ENCODE measurements at regions not wholly inside any gene's neighbourhood (a gene's known extent, or its start where the extent isn't known, plus 50 kb on each side); places are given as distances from the start of the nearest gene placed in this dataset.

DNA sequence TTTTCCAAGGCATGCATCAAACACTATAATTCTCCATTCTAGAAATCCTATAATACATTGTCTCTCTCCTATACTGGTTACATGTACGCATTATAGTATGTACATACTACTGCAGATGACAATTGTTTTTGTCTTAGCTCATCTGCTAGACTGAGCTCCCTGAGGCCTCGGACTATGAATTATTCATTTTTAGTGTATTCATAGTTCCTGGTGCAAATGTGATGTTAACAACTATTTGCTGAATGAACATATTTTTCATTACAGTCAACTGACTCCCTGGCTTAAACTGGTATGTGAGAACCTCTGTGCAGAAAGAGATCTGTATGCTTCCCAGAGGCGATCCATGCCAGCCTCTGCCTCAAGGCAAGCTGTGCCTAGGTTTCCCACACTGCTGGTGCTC is 91.8 kb upstream of the PARP11 start:
- no peak for DNase-seq (ENCODE audit: missing footprints)
- intact Hi-C loops (cut with DNase I) = no loop called here
- no peak for ATAC-seq

DNA sequence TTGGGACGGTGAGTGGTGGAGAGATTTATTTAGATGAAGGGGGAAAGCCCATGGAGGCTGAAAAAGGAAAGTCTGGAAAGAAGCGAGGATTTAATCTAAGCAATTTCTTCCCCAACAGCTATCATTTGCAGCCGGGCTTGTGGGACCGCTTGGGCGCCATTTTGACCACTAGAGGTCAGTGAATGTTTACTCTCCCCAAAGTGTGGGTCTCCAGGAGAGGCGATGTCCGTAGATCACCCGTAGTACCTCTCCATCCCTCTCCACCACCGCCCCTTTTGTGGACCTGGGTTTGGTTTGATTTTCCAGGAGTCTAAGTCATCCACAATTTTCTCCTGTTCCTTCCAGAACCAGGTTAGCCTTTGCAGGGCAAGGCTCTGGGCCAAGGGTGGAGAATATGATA is 91.2 kb upstream of the PARP11 start:
- ATAC-seq (no peak), DNase-seq (ENCODE audit: missing footprints) (no peak)
- intact Hi-C loops (cut with DNase I) = no loop called here

DNA sequence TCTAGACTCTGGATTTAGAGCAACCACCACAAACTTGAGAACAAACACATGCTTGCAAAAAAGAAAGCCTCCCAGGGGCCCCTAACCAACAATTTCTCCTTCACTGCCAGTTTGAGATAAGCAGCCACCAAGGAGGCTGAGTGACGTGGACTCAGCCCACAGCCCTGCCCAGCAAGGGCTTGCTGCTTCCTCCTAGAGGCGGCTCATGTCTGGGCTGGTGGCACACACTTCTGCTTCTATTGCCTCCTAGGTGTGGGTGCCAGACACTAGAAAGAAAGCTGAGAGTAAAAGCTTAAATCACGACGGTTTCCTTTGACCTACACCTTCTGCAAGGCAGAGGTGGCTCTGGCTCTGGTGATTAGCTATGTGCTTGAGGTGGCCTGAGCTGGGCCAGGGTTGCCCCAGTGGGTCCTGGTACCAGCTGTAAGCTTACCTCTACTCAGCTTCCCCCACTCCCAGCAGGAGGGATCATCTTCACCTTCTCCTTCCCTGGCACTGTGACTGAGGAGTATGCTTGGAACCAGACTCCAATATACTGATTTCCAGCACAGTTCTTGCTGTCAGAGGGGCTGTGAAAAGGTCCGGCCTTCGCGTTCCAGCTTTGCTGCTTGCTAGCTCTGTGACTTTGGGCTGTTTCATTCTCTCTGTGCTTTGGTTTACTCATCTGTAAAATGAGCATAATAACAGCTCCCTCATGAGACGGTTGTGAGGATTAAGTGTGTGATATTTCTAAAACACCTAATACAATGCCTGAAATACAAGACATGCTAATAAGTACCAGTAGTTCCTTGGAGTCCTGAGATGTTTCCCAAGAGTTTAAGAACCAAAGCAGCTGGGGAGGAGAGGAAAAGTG is 89.7 kb upstream of the PARP11 start:
- DNase-seq (ENCODE audit: missing footprints) = peak; percentile 67

DNA sequence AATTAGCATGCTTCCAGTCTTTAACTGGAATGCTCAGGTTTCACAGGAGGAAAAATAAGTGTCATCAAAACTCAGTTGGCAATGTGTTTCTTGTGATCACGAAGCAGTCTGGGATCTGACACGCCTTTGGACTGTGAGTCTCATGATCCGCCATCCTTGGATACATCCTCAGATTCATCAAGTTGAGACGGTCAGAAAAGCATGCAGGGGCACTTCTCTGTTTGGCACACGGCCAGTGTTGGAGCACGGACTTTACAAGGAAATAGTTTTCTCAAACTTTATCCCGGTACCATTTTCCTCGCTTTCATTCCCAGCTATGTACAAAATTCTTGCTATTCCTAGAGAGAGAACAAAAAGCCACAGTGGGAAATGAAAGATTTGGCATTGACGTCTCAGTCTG is 88.4 kb upstream of the PARP11 start:
- ATAC-seq = no peak
- intact Hi-C loops (cut with DNase I) = no loop called here

More for the DNA sequence above, 89.7 kb upstream of the PARP11 start:
- peak; percentile 49 for ATAC-seq
- intact Hi-C loops (cut with DNase I) = no loop called here

DNA sequence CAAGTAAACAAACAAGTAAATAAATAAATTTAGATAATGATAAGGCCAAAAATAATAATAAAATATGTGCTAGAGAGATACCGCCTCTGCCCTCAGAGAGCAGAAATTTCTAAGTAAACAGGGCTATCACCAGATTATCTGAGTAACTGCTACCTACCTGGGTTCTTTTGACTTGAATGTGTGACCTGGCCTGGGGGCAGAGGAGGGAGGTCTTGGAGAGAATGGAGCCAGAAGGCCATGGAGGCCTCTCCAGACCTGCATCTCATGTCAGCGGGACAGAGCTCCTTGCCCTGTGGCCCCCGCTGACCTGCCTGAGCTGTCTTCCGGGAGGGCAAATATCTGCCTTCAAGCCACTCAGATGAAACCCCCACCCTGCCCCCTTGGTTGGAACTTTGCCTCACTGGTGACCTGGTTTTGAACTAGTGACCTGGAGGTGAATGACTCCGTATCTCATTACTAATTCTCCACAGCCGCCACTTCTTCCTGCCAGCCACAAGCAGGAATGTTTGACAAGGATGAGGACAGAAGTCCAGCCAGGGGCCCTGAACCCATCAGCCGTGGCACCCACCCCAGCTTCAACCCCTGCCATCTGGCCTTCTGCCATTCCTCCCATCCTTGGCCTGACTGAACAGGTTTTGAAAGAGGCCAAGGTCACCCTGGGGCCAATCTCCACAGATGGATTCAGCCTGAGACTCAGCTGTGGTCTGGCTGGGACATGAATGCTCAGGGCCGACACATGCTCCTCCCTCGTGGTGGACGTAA is 86.8 kb upstream of the PARP11 start:
- intact Hi-C loops (cut with DNase I) = no loop called here
- DNase-seq (ENCODE audit: missing footprints) = no peak
- ATAC-seq = peak; percentile 74

More for the DNA sequence above, 88.4 kb upstream of the PARP11 start:
- DNase-seq (ENCODE audit: missing footprints) = no peak

DNA sequence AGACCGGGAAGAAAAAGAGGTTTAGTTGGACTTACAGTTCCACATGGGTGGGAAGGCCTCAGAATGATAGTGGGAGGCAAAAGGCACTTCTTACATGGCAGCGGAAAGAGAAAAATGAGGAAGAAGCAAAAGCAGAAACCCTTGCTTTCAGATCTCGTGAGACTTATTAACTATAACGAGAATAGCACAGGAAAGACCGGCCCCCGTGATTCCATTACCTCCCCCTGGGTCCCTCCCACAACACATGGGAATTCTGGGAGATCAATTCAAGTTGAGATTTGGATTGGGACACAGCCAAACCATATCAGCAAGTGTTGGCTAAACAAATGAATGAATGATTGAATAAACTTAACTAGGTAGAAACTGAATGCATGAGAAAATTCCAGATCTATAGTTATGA is 85.3 kb upstream of the PARP11 start:
- no peak for DNase-seq (ENCODE audit: missing footprints)
- intact Hi-C loops (cut with DNase I) = no loop called here
- ATAC-seq = no peak

DNA sequence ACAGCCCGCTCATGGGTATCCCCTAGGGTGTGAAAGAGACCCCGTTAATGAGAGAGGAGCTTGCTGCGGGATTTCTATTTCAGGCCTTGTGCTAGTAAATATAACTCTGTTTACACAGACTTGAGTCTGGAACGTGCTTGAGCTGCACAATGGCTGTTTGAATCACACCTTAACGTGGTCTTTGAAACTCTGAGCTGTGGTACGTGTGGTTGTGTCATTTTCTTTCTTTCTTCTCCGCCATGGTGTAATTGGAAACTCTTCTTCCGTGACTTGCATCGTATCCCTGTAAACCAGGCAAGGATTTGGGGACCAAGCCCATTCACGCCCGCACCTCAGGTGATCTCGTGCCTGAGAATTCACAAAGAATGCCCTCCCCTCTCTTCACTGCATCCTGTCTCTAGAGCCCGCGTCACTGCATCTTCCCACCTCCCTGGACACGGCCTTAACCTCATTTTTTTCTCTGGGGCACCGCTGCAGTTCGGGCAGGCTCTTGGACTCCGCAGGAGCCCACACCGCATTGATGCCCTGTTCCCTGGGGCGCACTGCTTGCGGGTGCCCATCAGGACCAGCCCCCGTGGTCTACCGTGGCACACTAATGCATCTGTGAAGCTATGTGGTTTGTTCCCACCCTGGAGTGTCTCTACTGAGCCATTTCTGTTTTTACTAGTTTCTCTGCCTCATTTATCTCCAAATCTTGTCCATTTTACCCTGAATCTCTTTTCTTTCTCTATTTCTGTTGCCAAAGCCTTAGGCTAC is 78.4 kb upstream of the PARP11 start:
- intact Hi-C loops (cut with DNase I) = no loop called here
- DNase-seq (ENCODE audit: missing footprints) = no peak
- ATAC-seq = no peak

DNA sequence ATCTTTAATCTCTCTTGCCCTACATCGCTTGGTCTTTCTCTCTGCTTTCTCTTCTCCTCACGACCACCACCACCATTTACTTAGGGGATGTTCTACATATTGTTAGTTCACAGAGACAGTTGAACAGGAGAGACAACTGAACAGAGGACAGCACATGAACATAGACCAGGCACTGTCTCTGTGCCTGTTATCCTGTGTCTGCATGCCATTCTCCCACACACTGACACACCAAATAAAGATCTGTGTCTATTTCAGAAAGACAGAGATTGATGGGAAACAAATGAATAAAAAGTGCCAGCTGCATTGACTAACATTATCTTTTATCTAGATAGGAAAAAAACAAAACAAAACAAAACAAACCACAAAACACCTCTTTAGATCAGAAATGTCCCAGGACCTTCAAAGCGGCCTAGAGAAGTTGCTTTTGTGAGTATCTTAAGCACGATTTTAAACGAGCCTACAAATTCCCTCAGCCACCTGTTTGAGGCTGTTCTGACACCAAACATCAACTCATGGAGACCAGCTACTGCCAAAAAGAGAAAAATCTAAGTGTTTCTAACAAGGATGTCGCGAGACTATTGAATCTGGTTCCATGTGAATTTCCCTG is 77.6 kb upstream of the PARP11 start:
- intact Hi-C loops (cut with DNase I) = no loop called here
- no peak for ATAC-seq
- DNase-seq (ENCODE audit: missing footprints) = no peak

DNA sequence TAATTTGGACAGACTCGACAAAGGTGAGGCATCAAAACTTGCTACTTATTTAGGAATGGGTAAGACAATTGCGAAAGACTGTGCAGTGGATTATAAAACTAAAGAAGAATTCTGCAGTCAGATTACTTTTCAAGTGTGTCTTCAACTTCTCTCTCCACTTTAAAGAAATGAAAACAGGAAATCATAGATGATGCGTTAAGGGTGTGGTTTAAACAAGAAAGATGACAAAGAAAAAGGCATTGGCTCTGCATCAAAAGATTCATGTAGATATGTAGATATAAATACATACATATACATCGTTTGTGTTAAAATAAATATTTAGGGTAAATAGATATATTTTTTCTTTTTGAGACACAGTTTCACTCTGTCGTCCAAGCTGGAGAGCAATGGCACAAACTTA is 74.6 kb upstream of the PARP11 start:
- ATAC-seq (no peak), DNase-seq (ENCODE audit: missing footprints) (no peak)
- intact Hi-C loops (cut with DNase I) = no loop called here

DNA sequence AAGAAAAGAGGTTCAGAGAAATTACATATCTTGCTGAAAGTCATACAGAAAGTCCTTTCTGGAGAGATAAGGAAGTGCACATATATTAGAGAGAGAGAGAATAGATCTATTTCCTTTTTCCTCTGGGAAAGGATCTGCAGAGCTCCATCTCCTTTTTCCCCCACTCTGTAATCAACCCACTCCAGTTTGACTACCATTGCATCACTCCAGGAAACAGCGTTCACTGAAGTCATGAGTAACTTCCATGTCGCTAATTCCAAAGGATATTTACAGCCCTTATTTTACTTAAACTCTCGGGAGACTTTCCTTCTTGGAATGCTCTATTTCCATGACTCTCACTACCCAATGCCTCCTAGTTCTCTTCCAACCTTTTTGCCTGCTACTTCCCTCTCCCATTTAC is 72.5 kb upstream of the PARP11 start:
- intact Hi-C loops (cut with DNase I) = no loop called here
- DNase-seq (ENCODE audit: missing footprints) = no peak
- ATAC-seq = no peak

DNA sequence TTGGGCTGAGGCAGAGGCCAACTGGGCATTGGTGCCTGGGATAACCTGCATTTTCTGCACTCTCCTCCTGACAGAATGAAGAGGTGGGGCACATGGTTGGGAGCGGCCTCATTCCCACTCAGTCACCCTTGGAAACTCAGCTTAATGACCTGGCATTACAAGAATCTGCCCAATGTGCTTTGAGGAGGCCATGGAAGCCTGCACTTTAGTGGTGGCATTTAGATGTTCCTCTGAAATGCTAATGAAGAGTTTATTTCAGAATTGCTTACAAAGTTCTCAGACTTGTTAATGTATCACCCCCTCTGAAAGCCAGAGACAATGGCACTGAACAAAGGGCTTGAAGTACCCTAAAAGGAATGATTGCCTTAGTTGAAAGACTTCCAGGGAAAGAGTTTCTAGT is 71.4 kb upstream of the PARP11 start:
- ATAC-seq = no peak
- intact Hi-C loops (cut with DNase I) = no loop called here
- DNase-seq (ENCODE audit: missing footprints) = no peak

DNA sequence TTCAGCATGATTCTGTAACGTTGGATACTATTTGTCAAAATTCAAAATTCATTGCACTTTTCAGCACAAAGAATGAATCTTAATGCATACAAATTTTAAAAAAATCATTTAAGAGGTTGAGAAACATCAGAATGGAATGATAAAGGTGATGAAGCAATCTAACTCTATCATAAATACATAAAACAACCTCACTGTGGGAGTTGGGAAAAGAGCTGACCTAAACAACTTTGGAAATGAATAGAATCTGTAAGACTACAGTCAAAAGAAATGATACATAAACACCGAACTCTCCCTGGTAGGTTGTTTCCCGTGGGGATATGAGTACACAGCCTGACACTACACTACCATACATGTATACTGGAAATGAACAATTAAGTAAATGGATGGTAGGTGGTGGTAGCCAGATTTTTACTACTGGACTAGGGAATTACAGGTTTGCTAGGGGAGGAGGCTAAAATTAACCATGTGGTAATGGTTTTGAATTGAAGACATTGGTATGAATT is 64.9 kb upstream of the PARP11 start:
- ATAC-seq (no peak), DNase-seq (ENCODE audit: missing footprints) (no peak)
- intact Hi-C loops (cut with DNase I) = no loop called here

DNA sequence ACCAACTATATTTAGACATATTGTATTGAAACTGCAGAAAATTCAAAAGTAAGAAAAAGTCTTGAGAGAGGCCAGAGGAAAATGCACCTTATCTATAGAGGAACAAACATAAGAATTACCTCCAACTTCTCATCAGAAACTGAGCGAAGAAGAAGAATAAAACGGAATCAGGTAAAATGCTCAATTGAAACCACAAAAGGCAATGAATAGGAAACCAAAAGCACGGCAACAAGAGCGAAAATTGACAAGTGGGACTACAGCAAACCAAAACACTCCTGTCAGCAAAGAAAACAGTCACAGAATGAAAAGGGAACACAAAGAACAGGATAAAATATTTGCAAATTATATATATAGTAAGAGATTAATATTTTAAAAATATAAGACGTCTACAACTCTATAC is 61.9 kb upstream of the PARP11 start:
- ATAC-seq (no peak), DNase-seq (ENCODE audit: missing footprints) (no peak)
- intact Hi-C loops (cut with DNase I) = no loop called here

DNA sequence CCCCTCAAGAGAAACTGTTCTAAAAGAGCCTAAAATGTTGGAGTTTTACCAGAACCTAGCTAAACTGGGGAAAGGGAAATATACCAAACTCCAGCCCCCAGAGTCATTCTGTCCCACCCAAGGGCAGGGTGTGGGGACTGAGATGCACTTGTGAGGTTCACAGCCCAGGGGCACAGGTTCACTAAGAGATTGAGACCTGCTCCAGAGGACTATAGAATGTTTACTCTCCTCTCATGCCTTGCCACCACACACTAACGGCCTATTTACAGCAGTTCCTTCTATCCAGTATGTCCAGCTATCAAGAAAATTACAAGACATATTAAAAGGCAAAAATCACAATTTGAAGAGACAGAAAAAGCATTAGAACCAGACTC is 60.6 kb upstream of the PARP11 start:
- DNase-seq (ENCODE audit: missing footprints) (no peak), ATAC-seq (no peak)
- intact Hi-C loops (cut with DNase I) = no loop called here

DNA sequence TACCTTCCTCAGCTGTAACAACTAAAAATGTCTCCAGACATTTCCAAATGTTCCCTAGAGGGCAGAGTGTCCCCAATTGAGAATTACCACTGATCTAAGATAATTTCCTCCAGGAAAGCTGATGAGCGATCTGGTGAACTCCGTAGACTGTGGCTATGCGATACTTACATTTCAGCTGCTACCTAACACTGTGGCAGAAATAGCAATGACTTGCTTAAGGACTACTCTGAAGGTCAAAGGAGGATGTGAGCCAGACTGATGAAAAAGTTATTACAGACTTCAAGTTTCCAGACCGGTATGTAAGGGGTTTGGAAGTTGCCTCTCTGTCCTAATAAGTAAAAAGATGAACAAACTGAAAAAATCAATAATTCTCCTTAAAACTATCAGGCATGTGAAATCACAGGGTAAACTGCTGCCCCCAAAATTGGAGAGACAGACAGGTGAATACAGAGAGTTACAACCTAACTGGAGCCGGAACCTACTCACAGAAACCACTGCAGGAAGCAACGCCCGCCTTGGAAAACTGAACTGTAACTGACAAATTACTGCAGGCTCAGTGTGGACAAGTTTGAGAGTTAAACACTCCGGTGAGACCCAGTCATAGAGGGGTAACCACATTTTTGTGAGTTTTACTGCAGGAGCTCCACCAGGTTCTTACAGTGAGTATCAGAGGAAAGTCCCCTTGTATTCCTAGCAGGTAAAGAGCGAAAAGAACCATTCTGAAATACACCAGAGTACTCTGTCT is 60.0 kb upstream of the PARP11 start:
- intact Hi-C loops (cut with DNase I) = no loop called here
- no peak for DNase-seq (ENCODE audit: missing footprints)
- ATAC-seq = no peak

DNA sequence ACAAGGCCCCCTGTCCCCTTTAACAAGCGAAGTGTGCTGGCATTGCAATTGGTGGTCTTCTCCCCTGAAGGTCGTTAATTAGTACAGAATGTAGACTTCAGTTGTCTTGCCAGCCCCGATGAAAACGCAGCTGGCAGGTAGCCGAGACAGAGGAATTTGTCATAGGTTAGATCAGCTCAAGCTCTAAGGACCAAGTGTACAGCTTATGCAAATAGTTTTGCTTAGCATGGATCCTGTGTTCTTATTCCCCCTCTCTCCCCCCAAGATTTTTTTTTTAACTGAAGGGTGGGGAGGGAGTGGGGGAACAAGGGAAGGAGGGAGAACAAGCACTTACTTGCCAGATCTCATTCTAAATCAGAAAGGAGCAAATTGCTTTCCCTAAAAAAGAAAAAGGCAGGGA is 58.6 kb upstream of the PARP11 start:
- intact Hi-C loops (cut with DNase I) = no loop called here
- ATAC-seq (no peak), DNase-seq (ENCODE audit: missing footprints) (no peak)

DNA sequence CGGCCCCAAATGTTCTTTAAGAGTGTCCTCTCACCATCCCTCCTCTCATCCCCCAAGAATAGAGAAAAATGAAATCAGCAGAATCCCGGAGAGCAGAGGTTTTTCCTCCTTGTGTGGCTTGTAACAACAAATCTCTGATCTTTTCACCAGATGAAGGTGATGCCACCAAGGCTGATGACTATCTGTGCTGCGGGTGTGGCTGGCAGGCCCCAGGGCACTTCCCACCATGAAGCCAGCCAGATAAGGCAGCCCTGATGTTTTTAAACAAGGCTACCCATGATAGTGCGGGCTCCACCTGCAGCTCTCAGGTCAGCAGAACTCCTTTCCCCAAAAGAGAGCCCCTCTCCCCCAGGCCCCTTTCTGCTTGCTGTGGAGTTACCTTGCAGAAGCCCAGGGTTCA is 58.0 kb upstream of the PARP11 start:
- intact Hi-C loops (cut with DNase I) = no loop called here
- no peak for ATAC-seq

DNA sequence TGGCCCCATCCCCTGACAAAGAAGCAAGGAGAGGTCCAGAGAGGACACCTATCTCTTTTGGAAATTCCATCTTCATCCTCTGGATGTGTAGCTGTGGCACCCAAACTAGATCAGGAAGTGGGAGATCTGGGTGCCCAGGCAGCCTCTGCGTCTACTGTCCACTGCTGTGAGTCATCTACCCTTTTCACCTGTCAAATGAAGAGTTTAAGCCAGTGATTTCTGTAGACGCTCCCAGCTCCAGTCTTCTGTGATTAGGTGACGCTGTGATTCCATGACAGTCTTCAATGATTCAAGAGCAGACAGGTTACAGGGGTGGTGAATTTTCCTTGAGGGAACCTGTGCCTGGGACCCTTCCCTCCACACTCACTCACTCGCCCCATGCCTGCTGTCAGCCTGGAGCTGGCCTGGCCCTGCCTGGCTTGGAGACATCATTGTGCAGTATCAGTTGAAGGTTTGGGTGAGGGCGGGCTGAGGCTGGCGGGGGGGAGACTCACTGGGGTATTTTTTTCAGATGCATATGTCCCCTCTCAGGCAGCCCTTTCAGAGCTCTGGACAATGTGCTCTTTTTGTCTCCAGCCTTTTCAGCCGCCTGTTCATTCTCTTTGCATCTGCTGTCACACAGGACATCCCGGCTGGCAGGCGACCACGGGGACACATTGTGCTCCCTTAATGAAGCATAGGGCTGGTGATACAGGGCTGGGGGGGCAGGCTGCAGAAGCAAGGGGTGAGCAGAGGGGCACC is 56.8 kb upstream of the PARP11 start:
- intact Hi-C loops (cut with DNase I) = no loop called here
- DNase-seq (ENCODE audit: missing footprints) = no peak
- no peak for ATAC-seq

More for the DNA sequence above, 58.0 kb upstream of the PARP11 start:
- DNase-seq (ENCODE audit: missing footprints) = no peak

Data from Right ventricle myocardium inferior (tissue), 1 donor.